Activated T-helper 1 cell treated with anti-CD3 and anti-CD28 coated beads, Interleukin-12 subunit alpha, Interleukin-12 subunit beta, Interleukin-2, Interleukin-4 antibody, amounts not matched to agents 30 ng/mL and 10 ng/mL and 1 ng/mL, durations not matched to agents 14 hours and 24 hours and 36 hours (primary cell): ENCODE measurements at regions not wholly inside any gene's neighbourhood (a gene's known extent, or its start where the extent isn't known, plus 50 kb on each side); places are given as distances from the start of the nearest gene placed in this dataset.

Experiments used
- DNase-seq: peaks from one replicate; pipeline ENCODE4 v3.0.0; 2021; ENCODE audit warnings: low spot score
- H3K27ac Mint-ChIP-seq: one replicate; pipeline ENCODE4 v1.8.0; 2021; ENCODE audit warnings: mild to moderate bottlenecking, mixed read lengths
- H3K27me3 Mint-ChIP-seq: one replicate; pipeline ENCODE4 v1.8.0; 2022; ENCODE audit warnings: mild to moderate bottlenecking, moderate library complexity, mixed read lengths; ENCODE audit not compliant: insufficient read depth
- H3K36me3 Mint-ChIP-seq: one replicate; pipeline ENCODE4 v1.8.0; 2021; ENCODE audit warnings: low read depth, mixed read lengths
- H3K4me1 Mint-ChIP-seq: one replicate; pipeline ENCODE4 v1.8.0; 2021; ENCODE audit warnings: low read depth, mixed read lengths
- H3K4me3 Mint-ChIP-seq: one replicate; pipeline ENCODE4 v1.8.0; 2021; ENCODE audit warnings: mild to moderate bottlenecking, moderate library complexity, mixed read lengths
- H3K9me3 Mint-ChIP-seq: one replicate; pipeline ENCODE4 v1.8.0; 2021; ENCODE audit warnings: mixed read lengths
- intact Hi-C: fragments of 100-400 bp; cut with micrococcal nuclease; formaldehyde crosslinking; loops from one replicate; pipeline ENCODE4 v1.15.1; 2024

DNA sequence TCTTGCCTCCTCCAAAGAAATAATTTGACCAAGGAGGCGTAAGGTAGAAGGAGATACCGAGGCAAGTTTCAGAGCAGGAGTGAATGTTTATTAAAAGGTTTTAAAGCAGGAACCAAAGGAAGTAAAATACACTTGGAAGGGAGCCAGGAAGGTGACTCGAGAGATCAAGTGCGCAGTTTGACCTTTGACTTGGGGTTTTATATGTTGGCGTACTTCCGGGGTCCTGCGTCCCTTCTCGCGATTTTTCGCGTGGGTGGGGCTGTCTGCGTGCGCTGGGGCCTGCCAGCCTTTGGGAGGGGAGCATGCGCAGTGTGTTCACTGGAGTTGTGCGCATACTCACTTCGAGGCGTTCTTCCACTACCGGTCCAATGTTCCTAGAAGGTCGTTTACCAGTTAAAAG lies 166.0 kb upstream of the IRX2 start:
- no peaks in the 10 kb centered on the region for H3K4me1 Mint-ChIP-seq
- no peaks in the 10 kb centered on the region for H3K36me3 Mint-ChIP-seq
- H3K27ac Mint-ChIP-seq: no peak overlapping the region
- no peak for DNase-seq
- no peaks in the 10 kb centered on the region for H3K27me3 Mint-ChIP-seq
- peaks cover 31% of the 10 kb centered on the region for H3K9me3 Mint-ChIP-seq
- intact Hi-C loops: no loop called here
- no peak overlapping the region for H3K4me3 Mint-ChIP-seq

DNA sequence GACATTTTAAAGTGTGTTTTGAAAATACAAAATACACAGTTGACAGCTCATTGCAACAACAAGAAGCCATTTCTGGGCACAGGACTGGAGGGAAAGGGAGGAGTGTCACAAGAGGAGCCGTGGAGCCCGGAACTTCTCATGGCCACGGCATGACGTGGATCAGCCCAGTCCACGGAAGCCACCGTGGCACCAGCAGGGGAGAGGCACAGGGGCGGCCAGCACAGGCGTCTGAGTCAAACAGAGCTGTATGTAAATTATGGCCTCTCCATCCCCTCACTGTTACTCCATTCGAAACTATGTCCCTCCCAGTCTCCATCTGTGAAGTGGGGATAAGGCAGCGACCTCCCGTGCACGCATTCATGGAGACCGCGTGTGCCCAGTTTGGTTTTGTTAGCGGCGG lies 165.6 kb upstream of the IRX2 start:
- Mint-ChIP-seq H3K4me1 (no peaks in the 10 kb centered on the region), H3K9me3 (peaks cover 31% of the 10 kb centered on the region), H3K36me3 (no peaks in the 10 kb centered on the region), H3K27ac (no peak overlapping the region), H3K4me3 (no peak overlapping the region), H3K27me3 (no peaks in the 10 kb centered on the region)
- intact Hi-C loops: no loop called here
- no peak for DNase-seq

DNA sequence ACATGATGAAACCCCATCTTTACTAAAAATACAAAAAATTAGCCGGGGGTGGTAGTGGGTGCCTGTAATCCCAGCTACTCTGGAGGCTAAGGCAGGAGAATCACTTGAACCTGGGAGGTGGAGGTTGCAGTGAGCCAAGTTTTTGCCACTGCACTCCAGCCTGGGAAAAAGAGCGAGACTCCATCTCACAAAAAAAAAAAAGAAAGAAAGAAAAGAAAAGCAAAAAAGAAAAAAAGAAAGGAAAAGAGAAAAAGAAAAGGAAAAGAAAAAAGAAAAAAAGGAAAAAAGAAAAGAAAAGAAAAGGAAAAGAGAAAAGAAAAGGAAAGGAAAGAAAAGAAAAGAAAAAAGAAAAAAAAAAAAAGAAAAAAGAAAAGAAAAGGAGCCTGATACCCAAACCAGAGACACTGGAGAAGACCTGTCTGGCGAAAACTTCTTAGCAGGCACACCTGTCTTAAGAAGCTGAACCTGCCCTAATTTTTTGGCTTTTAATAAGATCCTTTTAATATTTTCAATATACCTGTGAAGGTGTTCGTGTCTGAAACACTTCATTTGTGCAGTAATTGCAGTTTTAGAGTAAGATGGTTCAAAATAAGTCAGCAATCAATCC lies 164.7 kb upstream of the IRX2 start:
- H3K36me3 Mint-ChIP-seq: no peaks in the 10 kb centered on the region
- H3K9me3 Mint-ChIP-seq: peaks cover 30% of the 10 kb centered on the region
- no peak overlapping the region for H3K4me3 Mint-ChIP-seq
- H3K27ac Mint-ChIP-seq: no peak overlapping the region
- H3K4me1 Mint-ChIP-seq: no peaks in the 10 kb centered on the region
- no peak for DNase-seq
- intact Hi-C loops: no loop called here
- no peaks in the 10 kb centered on the region for H3K27me3 Mint-ChIP-seq

DNA sequence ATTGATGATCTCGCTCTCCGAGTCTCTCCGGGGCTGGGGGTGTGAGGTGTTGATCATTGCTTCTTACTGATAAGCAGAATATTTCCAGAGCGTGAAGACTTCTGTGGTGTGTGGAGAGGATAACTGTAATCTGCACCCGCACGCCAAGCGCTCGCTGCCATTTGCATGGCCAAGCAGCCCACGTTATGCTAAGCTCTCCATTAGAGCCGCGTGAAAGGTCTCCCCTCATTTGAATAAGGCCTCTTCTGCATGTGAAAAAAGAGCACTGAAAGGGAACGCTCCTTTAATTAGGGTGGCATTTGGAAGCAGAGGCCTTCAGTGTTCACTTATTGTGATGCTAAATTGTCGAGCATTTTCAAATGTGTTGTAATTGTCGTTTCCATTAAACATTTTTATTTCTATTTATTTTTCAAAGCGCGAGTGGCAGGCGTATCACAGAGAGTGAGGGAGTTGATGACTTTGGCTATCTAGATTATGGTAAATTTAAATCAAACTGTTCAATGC lies 163.6 kb upstream of the IRX2 start:
- Mint-ChIP-seq H3K9me3 (peaks cover 22% of the 10 kb centered on the region), H3K27ac (no peak overlapping the region), H3K4me3 (no peak overlapping the region), H3K36me3 (no peaks in the 10 kb centered on the region), H3K4me1 (no peaks in the 10 kb centered on the region), H3K27me3 (no peaks in the 10 kb centered on the region)
- no peak for DNase-seq
- intact Hi-C loops: no loop called here

DNA sequence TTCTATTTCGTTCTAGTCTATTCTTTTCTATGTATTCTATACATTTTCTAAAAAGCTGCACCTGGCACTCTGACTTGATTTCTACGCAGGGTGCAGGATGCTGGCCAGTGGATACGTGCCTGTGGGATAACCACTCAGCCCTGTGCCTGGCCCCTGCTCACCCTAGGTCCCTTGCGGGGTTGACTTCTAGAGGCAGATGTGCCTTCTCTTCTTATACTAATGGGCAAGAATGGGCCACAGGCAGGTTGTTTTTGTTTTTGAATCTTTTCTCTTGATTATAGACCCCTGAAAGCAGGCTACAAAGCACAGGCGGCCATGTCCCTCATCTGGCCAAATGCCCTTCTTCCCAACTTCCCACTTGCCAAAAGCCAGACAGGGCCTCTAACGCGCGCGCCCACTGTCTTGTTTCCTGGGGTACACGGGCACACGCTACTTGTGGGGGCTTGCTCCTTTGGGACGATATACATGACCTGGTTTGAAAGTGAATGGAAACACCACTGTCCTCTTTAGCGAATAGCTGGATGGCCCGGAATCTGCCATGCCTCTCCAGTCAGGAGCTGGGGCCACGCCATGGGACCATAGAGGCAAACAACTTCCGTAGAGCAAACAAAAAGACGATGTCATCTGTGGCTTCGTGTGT lies 162.7 kb upstream of the IRX2 start:
- Mint-ChIP-seq H3K36me3 (no peaks in the 10 kb centered on the region), H3K4me1 (no peaks in the 10 kb centered on the region), H3K4me3 (no peak overlapping the region), H3K9me3 (peaks cover 22% of the 10 kb centered on the region), H3K27me3 (no peaks in the 10 kb centered on the region), H3K27ac (no peak overlapping the region)
- intact Hi-C loops: no loop called here
- no peak for DNase-seq

DNA sequence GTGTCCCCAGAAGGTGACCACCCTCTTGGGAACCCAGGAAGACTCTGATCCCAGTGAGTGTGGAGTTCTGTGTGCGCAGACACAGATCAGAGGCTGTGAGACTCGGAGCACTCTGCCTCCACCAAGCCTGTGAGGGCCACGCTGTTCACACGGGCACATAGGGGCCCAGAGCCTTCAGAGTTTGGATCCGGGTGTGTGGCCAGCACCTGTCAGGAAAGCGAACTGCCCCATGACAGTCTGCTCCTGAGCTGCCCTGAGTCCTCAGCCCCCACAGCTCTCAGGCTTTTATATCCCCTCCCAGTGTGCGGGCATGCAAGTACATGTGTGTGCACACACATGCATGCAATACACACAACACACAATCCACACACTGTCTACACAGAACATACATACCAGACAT lies 161.8 kb upstream of the IRX2 start:
- Mint-ChIP-seq H3K27ac (no peak overlapping the region), H3K36me3 (no peaks in the 10 kb centered on the region), H3K4me3 (no peak overlapping the region), H3K9me3 (peaks cover 22% of the 10 kb centered on the region), H3K4me1 (no peaks in the 10 kb centered on the region), H3K27me3 (no peaks in the 10 kb centered on the region)
- intact Hi-C loops: no loop called here
- no peak for DNase-seq

DNA sequence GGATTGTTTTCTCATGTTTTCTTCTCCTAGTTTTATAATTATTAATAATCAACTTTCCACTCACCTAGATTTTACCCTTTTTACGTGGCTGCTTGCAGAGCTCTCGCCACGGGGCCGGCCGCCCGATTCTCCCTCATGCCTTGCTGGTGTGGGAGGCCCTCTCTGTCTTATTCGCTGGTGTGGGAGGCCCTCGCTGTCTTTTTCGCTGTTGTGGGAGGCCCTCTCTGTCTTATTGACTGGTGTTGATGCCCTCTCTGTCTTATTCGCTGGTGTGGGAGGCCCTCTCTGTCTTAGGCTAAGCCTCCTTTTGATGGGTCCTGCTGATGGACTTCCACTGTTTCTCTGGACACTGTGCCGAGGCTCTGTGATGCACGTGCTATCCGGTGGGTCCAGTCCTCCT lies 161.3 kb upstream of the IRX2 start:
- Mint-ChIP-seq H3K27ac (no peak overlapping the region), H3K9me3 (peaks cover 22% of the 10 kb centered on the region), H3K36me3 (no peaks in the 10 kb centered on the region), H3K27me3 (no peaks in the 10 kb centered on the region), H3K4me1 (no peaks in the 10 kb centered on the region), H3K4me3 (no peak overlapping the region)
- DNase-seq: no peak
- intact Hi-C loops: no loop called here

DNA sequence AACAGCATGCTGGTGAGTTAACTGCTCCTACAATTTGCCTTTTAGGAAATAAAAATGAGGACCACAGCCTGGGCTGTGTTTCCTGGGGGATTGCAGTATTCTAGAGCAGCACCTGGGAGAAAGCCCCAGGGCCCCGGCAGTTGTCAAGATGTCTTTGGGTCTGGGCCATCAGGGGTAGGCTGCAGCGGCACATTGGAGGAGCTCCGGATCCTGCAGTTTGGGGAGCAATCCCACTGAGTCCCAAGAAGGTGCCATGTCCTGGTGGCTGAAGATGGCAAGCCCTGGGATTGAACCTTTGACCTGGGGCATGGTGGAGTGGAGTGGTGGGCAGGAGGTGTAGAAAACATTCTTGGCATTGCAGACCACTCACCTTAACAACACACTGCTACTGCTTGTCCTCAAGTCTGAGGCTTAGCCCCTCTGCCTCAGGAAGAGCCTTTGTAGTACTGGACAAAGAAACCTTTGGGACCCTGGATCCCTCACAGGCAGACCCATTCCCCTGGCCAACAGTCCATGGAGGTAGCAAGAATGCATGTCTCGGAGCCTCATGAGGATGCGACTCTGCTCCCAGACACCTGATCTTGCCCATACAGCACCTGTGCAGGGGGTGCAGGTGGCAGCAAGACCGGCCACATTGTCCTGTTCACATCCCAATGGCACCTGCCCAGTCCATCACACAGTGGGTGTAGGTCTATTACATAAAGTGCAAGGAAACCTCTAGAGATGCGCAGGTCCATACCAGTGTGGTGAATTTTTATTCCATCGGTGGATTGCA lies 159.1 kb upstream of the IRX2 start:
- H3K27ac Mint-ChIP-seq: no peak overlapping the region
- intact Hi-C loops: no loop called here
- no peak overlapping the region for H3K4me3 Mint-ChIP-seq
- DNase-seq: no peak
- H3K4me1 Mint-ChIP-seq: no peaks in the 10 kb centered on the region
- H3K36me3 Mint-ChIP-seq: no peaks in the 10 kb centered on the region
- no peaks in the 10 kb centered on the region for H3K27me3 Mint-ChIP-seq
- peaks cover 11% of the 10 kb centered on the region for H3K9me3 Mint-ChIP-seq

DNA sequence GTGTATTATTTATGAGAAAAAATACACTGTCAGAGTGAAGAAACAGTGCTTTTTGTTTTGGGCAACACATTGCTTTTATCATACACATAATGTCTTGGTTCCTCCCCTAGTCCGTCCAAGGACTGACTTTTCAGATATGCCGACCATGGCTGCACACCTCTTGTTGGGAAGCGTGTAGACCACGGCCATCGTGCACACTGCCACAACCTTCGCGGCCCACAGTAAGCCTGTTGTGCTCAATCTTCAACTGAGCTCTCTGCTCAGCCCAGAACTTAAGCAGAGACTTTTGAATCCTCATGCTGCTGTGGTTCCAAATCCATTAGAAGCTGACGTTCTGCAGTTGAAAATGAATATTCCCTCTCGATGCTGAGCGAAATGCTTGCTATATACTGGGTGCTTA lies 157.6 kb upstream of the IRX2 start:
- Mint-ChIP-seq H3K4me3 (no peak overlapping the region), H3K36me3 (no peaks in the 10 kb centered on the region), H3K27ac (no peak overlapping the region), H3K9me3 (peaks cover 4% of the 10 kb centered on the region), H3K27me3 (no peaks in the 10 kb centered on the region), H3K4me1 (no peaks in the 10 kb centered on the region)
- no peak for DNase-seq
- intact Hi-C loops: no loop called here

DNA sequence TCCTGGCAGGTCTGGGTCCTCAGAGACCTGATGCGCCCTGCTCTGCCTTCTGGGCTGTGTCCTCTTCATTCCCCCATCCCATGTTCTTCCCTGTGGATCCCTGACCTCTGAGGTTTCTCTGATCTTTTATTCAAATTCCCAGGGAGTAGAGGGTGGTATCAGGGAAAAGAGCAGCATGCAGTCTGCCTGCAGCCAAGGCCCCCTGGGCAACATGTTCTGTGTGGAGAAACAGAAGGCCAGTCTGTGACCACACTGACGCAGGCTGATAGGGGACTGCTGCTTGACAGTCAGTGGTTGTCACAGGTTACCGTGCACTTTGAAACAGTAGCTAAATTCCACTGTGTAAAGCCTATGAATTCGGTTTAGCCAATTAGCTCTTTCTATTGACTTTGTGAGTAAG lies 156.6 kb upstream of the IRX2 start:
- Mint-ChIP-seq H3K9me3 (no peaks in the 10 kb centered on the region), H3K27ac (no peak overlapping the region), H3K4me1 (no peaks in the 10 kb centered on the region), H3K4me3 (no peak overlapping the region), H3K27me3 (no peaks in the 10 kb centered on the region), H3K36me3 (no peaks in the 10 kb centered on the region)
- intact Hi-C loops: no loop called here
- DNase-seq: no peak

DNA sequence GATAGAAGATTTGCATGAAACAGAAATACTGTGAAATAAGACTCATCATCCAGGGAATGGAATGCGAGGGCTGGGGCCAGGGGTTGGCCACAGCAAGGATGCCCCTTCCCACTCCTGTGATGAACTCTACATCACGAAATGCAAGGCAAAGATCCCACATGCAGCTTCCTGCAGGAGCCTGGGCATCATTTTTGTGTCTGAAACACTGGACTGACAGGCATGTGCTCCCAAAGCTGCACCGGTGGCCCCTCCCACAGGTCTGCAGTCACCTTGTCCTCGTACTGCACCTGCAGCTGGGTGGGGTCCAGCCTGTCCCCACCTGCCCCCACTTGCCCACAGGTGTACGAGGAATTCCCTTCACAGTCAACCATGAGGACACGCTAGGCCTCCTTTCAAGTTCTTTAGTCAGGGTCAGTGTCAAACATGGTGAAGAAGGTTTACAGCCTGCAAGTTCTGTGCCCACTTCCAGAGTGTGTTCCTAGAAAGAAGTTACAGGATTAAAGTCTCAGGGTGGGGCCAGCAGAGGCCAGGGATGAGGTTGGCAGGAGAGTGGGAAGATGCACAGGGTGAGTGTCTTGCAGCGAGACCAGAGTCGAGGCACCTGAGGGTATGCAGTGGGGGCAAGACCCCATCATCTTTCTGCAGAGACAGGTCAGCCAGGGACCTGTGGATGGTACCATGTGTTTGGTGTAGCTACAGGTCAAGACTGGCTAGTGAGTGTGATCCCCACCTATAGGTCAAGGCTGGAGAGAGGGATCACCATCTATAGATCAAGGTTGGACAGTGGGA lies 155.0 kb upstream of the IRX2 start:
- no peaks in the 10 kb centered on the region for H3K27me3 Mint-ChIP-seq
- no peak overlapping the region for H3K27ac Mint-ChIP-seq
- no peak for DNase-seq
- H3K4me3 Mint-ChIP-seq: no peak overlapping the region
- H3K9me3 Mint-ChIP-seq: peaks cover 4% of the 10 kb centered on the region
- intact Hi-C loops: no loop called here
- no peaks in the 10 kb centered on the region for H3K36me3 Mint-ChIP-seq
- H3K4me1 Mint-ChIP-seq: no peaks in the 10 kb centered on the region

DNA sequence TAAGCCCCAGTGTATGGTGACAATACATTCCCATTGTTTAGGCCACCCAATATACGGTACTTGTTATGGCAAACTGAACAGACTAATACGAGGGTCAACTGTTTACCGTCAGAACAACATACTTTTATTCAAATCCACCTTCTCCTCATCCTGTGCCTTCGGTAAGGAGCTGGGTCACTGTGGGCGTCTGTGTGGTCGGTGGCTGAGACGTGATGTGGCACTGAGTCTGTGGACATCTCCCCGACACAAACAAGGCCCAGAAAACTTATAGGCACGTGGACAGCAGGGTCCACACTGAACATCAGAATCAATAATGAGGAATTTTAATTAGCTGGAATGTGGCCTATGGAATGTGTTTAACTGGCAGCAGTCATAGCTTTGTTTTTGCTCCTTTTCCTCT lies 154.3 kb upstream of the IRX2 start:
- H3K36me3 Mint-ChIP-seq: no peaks in the 10 kb centered on the region
- intact Hi-C loops: no loop called here
- H3K4me3 Mint-ChIP-seq: no peak overlapping the region
- peaks cover 4% of the 10 kb centered on the region for H3K9me3 Mint-ChIP-seq
- no peak for DNase-seq
- H3K4me1 Mint-ChIP-seq: no peaks in the 10 kb centered on the region
- H3K27me3 Mint-ChIP-seq: no peaks in the 10 kb centered on the region
- no peak overlapping the region for H3K27ac Mint-ChIP-seq

DNA sequence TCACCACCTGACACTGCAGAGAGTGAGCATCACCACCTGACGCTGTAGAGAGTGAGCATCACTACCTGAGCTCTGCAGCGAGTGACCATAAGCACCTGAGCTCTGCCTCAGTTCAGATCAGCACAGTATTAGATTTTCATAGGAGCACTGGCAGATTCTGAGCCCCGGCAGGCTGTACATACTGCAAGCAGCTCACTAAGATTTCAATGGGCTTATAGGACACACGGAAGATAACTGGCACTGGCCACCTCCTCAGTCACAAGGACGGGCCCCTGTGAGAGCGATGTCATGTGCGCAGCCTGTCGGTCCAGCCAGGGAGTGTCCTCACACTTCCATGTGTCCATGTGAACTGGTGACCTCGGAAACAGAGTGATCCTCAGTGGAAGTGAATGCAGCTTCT lies 153.5 kb upstream of the IRX2 start:
- intact Hi-C loops: no loop called here
- no peak overlapping the region for H3K4me3 Mint-ChIP-seq
- no peak overlapping the region for H3K27ac Mint-ChIP-seq
- peaks cover 4% of the 10 kb centered on the region for H3K9me3 Mint-ChIP-seq
- DNase-seq: no peak
- H3K4me1 Mint-ChIP-seq: no peaks in the 10 kb centered on the region
- H3K36me3 Mint-ChIP-seq: no peaks in the 10 kb centered on the region
- H3K27me3 Mint-ChIP-seq: no peaks in the 10 kb centered on the region
